ENCODE measurements at regions not wholly inside any gene's neighbourhood (a gene's known extent, or its start where the extent isn't known, plus 50 kb on each side); places are given as distances from the start of the nearest gene placed in this dataset.

GRCh38 chrX:2628751-2629315, 62.3 kb upstream of the CD99 start:
- H3K4me3 ChIP-seq (ENCODE audit: insufficient read depth, low read depth, low read length): no peak overlapping the region
- H3K27me3 ChIP-seq (ENCODE audit: control insufficient read depth, insufficient read depth, low read length, poor library complexity, severe bottlenecking): no peaks in the 10 kb centered on the region
- H3K36me3 ChIP-seq (ENCODE audit: control insufficient read depth, insufficient read depth, low read length): peaks cover 41% of the 10 kb centered on the region
- WGBS, 2 experiments: 89 to 99% methylated on average over 2 of the region's 2 CpGs
- H3K27ac ChIP-seq (ENCODE audit: insufficient read depth, low read depth, low read length, poor library complexity, severe bottlenecking): no peak overlapping the region
- H3K9me3 ChIP-seq (ENCODE audit: control insufficient read depth, low read length): no peaks in the 10 kb centered on the region
- no peaks in the 10 kb centered on the region for H3K4me1 ChIP-seq (ENCODE audit: control insufficient read depth, insufficient read depth, low read length)

- Histone ChIP-seq H3K27ac (ENCODE audit: insufficient read depth, low read depth, low read length, poor library complexity, severe bottlenecking) (no peak overlapping the region), H3K9me3 (ENCODE audit: control insufficient read depth, low read length) (no peaks in the 10 kb centered on the region), H3K36me3 (ENCODE audit: control insufficient read depth, insufficient read depth, low read length) (peaks cover 38% of the 10 kb centered on the region), H3K4me3 (ENCODE audit: insufficient read depth, low read depth, low read length) (no peak overlapping the region), H3K27me3 (ENCODE audit: control insufficient read depth, insufficient read depth, low read length, poor library complexity, severe bottlenecking) (no peaks in the 10 kb centered on the region), H3K4me1 (ENCODE audit: control insufficient read depth, insufficient read depth, low read length) (no peaks in the 10 kb centered on the region)
- WGBS, 2 experiments: 70 to 73% methylated on average over 3 of the region's 3 CpGs
Measured at GRCh38 chrX:2627272-2627867, 63.7 kb upstream of the CD99 start.

- Histone ChIP-seq H3K4me3 (ENCODE audit: insufficient read depth, low read depth, low read length) (no peak overlapping the region), H3K9me3 (ENCODE audit: control insufficient read depth, low read length) (no peaks in the 10 kb centered on the region), H3K4me1 (ENCODE audit: control insufficient read depth, insufficient read depth, low read length) (no peaks in the 10 kb centered on the region), H3K36me3 (ENCODE audit: control insufficient read depth, insufficient read depth, low read length) (peaks cover 41% of the 10 kb centered on the region), H3K27me3 (ENCODE audit: control insufficient read depth, insufficient read depth, low read length, poor library complexity, severe bottlenecking) (no peaks in the 10 kb centered on the region), H3K27ac (ENCODE audit: insufficient read depth, low read depth, low read length, poor library complexity, severe bottlenecking) (no peak overlapping the region)
- WGBS, 2 experiments: 68 to 77% methylated on average over 2 of the region's 2 CpGs
Measured at GRCh38 chrX:2626750-2627149, 64.3 kb upstream of the CD99 start.

- WGBS, 2 experiments: 100% methylated on average over 2 of the region's 3 CpGs; no CpG with 5 or more reads in 1 of the 2 experiments
- no peak overlapping the region for H3K4me3 ChIP-seq (ENCODE audit: insufficient read depth, low read depth, low read length)
- no peak overlapping the region for H3K27ac ChIP-seq (ENCODE audit: insufficient read depth, low read depth, low read length, poor library complexity, severe bottlenecking)
- H3K27me3 ChIP-seq (ENCODE audit: control insufficient read depth, insufficient read depth, low read length, poor library complexity, severe bottlenecking): no peaks in the 10 kb centered on the region
- H3K9me3 ChIP-seq (ENCODE audit: control insufficient read depth, low read length): no peaks in the 10 kb centered on the region
- H3K36me3 ChIP-seq (ENCODE audit: control insufficient read depth, insufficient read depth, low read length): peaks cover 16% of the 10 kb centered on the region
- H3K4me1 ChIP-seq (ENCODE audit: control insufficient read depth, insufficient read depth, low read length): no peaks in the 10 kb centered on the region
Measured at GRCh38 chrX:2620576-2620975, 70.5 kb upstream of the CD99 start.

- WGBS, 2 experiments: 66 to 88% methylated on average over 3 to 4 of the region's 4 CpGs
Measured at GRCh38 chrX:2618516-2618915, 72.6 kb upstream of the CD99 start.

GRCh38 chrX:2614911-2615310, 76.2 kb upstream of the CD99 start:
- H3K27me3 ChIP-seq (ENCODE audit: control insufficient read depth, insufficient read depth, low read length, poor library complexity, severe bottlenecking): peaks cover 6% of the 10 kb centered on the region
- no peaks in the 10 kb centered on the region for H3K4me1 ChIP-seq (ENCODE audit: control insufficient read depth, insufficient read depth, low read length)
- 51 to 61% methylated on average over 3 of the region's 3 CpGs for WGBS, 2 experiments
- H3K4me3 ChIP-seq (ENCODE audit: insufficient read depth, low read depth, low read length): no peak overlapping the region
- peaks cover 22% of the 10 kb centered on the region for H3K36me3 ChIP-seq (ENCODE audit: control insufficient read depth, insufficient read depth, low read length)
- no peaks in the 10 kb centered on the region for H3K9me3 ChIP-seq (ENCODE audit: control insufficient read depth, low read length)
- peak overlapping the region; percentile 37 for H3K27ac ChIP-seq (ENCODE audit: insufficient read depth, low read depth, low read length, poor library complexity, severe bottlenecking)

More at GRCh38 chrX:2618516-2618915, 72.6 kb upstream of the CD99 start:
- Histone ChIP-seq H3K9me3 (ENCODE audit: control insufficient read depth, low read length) (no peaks in the 10 kb centered on the region), H3K4me1 (ENCODE audit: control insufficient read depth, insufficient read depth, low read length) (no peaks in the 10 kb centered on the region), H3K27ac (ENCODE audit: insufficient read depth, low read depth, low read length, poor library complexity, severe bottlenecking) (no peak overlapping the region), H3K4me3 (ENCODE audit: insufficient read depth, low read depth, low read length) (no peak overlapping the region), H3K27me3 (ENCODE audit: control insufficient read depth, insufficient read depth, low read length, poor library complexity, severe bottlenecking) (no peaks in the 10 kb centered on the region), H3K36me3 (ENCODE audit: control insufficient read depth, insufficient read depth, low read length) (peaks cover 16% of the 10 kb centered on the region)

- Histone ChIP-seq H3K9me3 (ENCODE audit: control insufficient read depth, low read length) (no peaks in the 10 kb centered on the region), H3K4me3 (ENCODE audit: insufficient read depth, low read depth, low read length) (peak overlapping the region; percentile 81), H3K27ac (ENCODE audit: insufficient read depth, low read depth, low read length, poor library complexity, severe bottlenecking) (no peak overlapping the region)
Measured at GRCh38 chrX:2610246-2611170, 80.6 kb upstream of the CD99 start.

GRCh38 chrX:2609431-2610238, 81.5 kb upstream of the CD99 start:
- H3K4me1 ChIP-seq (ENCODE audit: control insufficient read depth, insufficient read depth, low read length): no peaks in the 10 kb centered on the region
- peaks cover 9% of the 10 kb centered on the region for H3K36me3 ChIP-seq (ENCODE audit: control insufficient read depth, insufficient read depth, low read length)
- peak overlapping the region; percentile 81 for H3K4me3 ChIP-seq (ENCODE audit: insufficient read depth, low read depth, low read length)
- H3K27me3 ChIP-seq (ENCODE audit: control insufficient read depth, insufficient read depth, low read length, poor library complexity, severe bottlenecking): peaks cover 6% of the 10 kb centered on the region
- H3K27ac ChIP-seq (ENCODE audit: insufficient read depth, low read depth, low read length, poor library complexity, severe bottlenecking): no peak overlapping the region
- H3K9me3 ChIP-seq (ENCODE audit: control insufficient read depth, low read length): no peaks in the 10 kb centered on the region
- WGBS, 2 experiments: 0 to 1% methylated on average over 44 of the region's 44 CpGs

More at GRCh38 chrX:2610246-2611170, 80.6 kb upstream of the CD99 start:
- peaks cover 9% of the 10 kb centered on the region for H3K36me3 ChIP-seq (ENCODE audit: control insufficient read depth, insufficient read depth, low read length)
- H3K4me1 ChIP-seq (ENCODE audit: control insufficient read depth, insufficient read depth, low read length): no peaks in the 10 kb centered on the region
- 20 to 32% methylated on average over 9 to 10 of the region's 10 CpGs for WGBS, 2 experiments
- peaks cover 6% of the 10 kb centered on the region for H3K27me3 ChIP-seq (ENCODE audit: control insufficient read depth, insufficient read depth, low read length, poor library complexity, severe bottlenecking)

- Histone ChIP-seq H3K4me3 (ENCODE audit: insufficient read depth, low read depth, low read length) (peak overlapping the region; percentile 81), H3K36me3 (ENCODE audit: control insufficient read depth, insufficient read depth, low read length) (peaks cover 9% of the 10 kb centered on the region), H3K9me3 (ENCODE audit: control insufficient read depth, low read length) (no peaks in the 10 kb centered on the region), H3K27me3 (ENCODE audit: control insufficient read depth, insufficient read depth, low read length, poor library complexity, severe bottlenecking) (peaks cover 6% of the 10 kb centered on the region), H3K4me1 (ENCODE audit: control insufficient read depth, insufficient read depth, low read length) (no peaks in the 10 kb centered on the region), H3K27ac (ENCODE audit: insufficient read depth, low read depth, low read length, poor library complexity, severe bottlenecking) (peak overlapping the region; percentile 30)
- 1% methylated on average over 61 to 63 of the region's 63 CpGs for WGBS, 2 experiments
Measured at GRCh38 chrX:2608638-2609430, 82.3 kb upstream of the CD99 start.

Measured in ectodermal cell (in vitro differentiated cells).